IMR-90 (cell line): ENCODE measurements at regions not wholly inside any gene's neighbourhood (a gene's known extent, or its start where the extent isn't known, plus 50 kb on each side); places are given as distances from the start of the nearest gene placed in this dataset.

Experiments used
- ATAC-seq: fragments of 200-7000 bp; cut with Tn5 transposase; 2 replicates; pipeline ENCODE4 v1.9.1; 2020; ENCODE audit warnings: low read depth, mild to moderate bottlenecking, moderate library complexity
- BruUV-seq: library from RNA; stranded (reverse); fragments of 400-500 nt; replicated peaks from 2 replicates; lab custom pipeline; 2021; lab: Mats Ljungman, UMichigan
- CTCF ChIA-PET: fragments of 300-600 bp; formaldehyde crosslinking; extraction: SDS; loops from one replicate; lab custom pipeline; 2021; ENCODE audit warnings: antibody characterized with exemption; lab: Yijun Ruan, JAX
- POLR2A ChIA-PET: fragments of 300-600 bp; sonication (Branson Sonifier 250); formaldehyde crosslinking; loops from one replicate; lab custom pipeline; 2022; ENCODE audit warnings: antibody characterized with exemption; ENCODE audit not compliant: unreplicated experiment; lab: Charles Lee
- DNase-seq: peaks from one replicate; pipeline ENCODE4 v3.0.0; 2013
- H2AFZ ChIP-seq: replicated peaks from 2 replicates; pipeline ENCODE3; 2013; ENCODE audit warnings: low read length, mild to moderate bottlenecking; ENCODE audit not compliant: poor library complexity
- H2AK5ac ChIP-seq: 2 replicates; pipeline ENCODE4 v1.6.1; 2013; ENCODE audit warnings: low read depth, low read length, inconsistent platforms
- H2AK9ac ChIP-seq: replicated peaks from 2 replicates; pipeline ENCODE3; 2013; ENCODE audit warnings: mild to moderate bottlenecking, low read depth, low read length, moderate library complexity; ENCODE audit not compliant: poor library complexity
- H2BK120ac ChIP-seq: 2 replicates; pipeline ENCODE4 v1.6.1; 2013; ENCODE audit warnings: low read depth, low read length, inconsistent platforms
- H2BK15ac ChIP-seq: 3 replicates; pipeline ENCODE4 v1.6.1; 2013; ENCODE audit warnings: low read depth, low read length, inconsistent platforms
- H2BK20ac ChIP-seq: 2 replicates; pipeline ENCODE4 v1.6.1; 2013; ENCODE audit warnings: low read depth, mild to moderate bottlenecking, inconsistent platforms, low read length, moderate library complexity
- H2BK5ac ChIP-seq: 2 replicates; pipeline ENCODE4 v1.6.1; 2013; ENCODE audit warnings: mild to moderate bottlenecking, low read depth, low read length, inconsistent platforms; ENCODE audit not compliant: poor library complexity, severe bottlenecking
- H3K14ac ChIP-seq: replicated peaks from 2 replicates; pipeline ENCODE4 v1.6.1; 2013; ENCODE audit warnings: low read depth, low read length, inconsistent platforms
- H3K18ac ChIP-seq: 2 replicates; pipeline ENCODE4 v1.6.1; 2013; ENCODE audit warnings: low read depth, low read length, control low read depth
- H3K23ac ChIP-seq: 2 replicates; pipeline ENCODE4 v1.6.1; 2013; ENCODE audit warnings: low read depth, low read length, inconsistent platforms
- H3K27ac ChIP-seq: 2 replicates; pipeline ENCODE4 v1.5.1; 2013; ENCODE audit warnings: mild to moderate bottlenecking, control low read depth, low read length; ENCODE audit not compliant: insufficient read depth
- H3K27me3 ChIP-seq: 2 replicates; pipeline ENCODE4 v1.6.1; 2013; ENCODE audit warnings: low read length; ENCODE audit not compliant: control insufficient read depth, insufficient read depth
- H3K36me3 ChIP-seq: 2 replicates; pipeline ENCODE4 v1.6.1; 2013; ENCODE audit warnings: low read length, mixed read lengths; ENCODE audit not compliant: control insufficient read depth, insufficient read depth
- H3K4ac ChIP-seq: 2 replicates; pipeline ENCODE4 v1.6.1; 2013; ENCODE audit warnings: low read depth, low read length, inconsistent platforms
- H3K4me1 ChIP-seq: 2 replicates; pipeline ENCODE4 v1.6.1; 2013; ENCODE audit warnings: low read length, mixed read lengths; ENCODE audit not compliant: control insufficient read depth, insufficient read depth
- H3K4me2 ChIP-seq: 2 replicates; pipeline ENCODE4 v1.6.1; 2013; ENCODE audit warnings: low read depth, mild to moderate bottlenecking, control low read depth, low read length, moderate library complexity
- H3K4me3 ChIP-seq: 2 replicates; pipeline ENCODE4 v1.5.1; 2013; ENCODE audit warnings: low read depth, mild to moderate bottlenecking, control low read depth, low read length, moderate library complexity; ENCODE audit not compliant: insufficient read depth
- H3K56ac ChIP-seq: 2 replicates; pipeline ENCODE4 v1.6.1; 2013; ENCODE audit warnings: low read length, inconsistent platforms; ENCODE audit not compliant: insufficient read depth; ENCODE audit errors: extremely low read depth
- H3K79me1 ChIP-seq, 2 experiments: 2 replicates each; pipeline ENCODE4 v1.6.1; 2013; ENCODE audit warnings: low read length in 2 of 2, inconsistent platforms in 1 of 2, low read depth in 1 of 2
- H3K9ac ChIP-seq: 2 replicates; pipeline ENCODE4 v1.6.1; 2013; ENCODE audit warnings: low read depth, low read length, control low read depth
- H3K9me1 ChIP-seq: 2 replicates; pipeline ENCODE4 v1.6.1; 2013; ENCODE audit warnings: low read length, inconsistent platforms; ENCODE audit not compliant: insufficient read depth
- H3K9me3 ChIP-seq: 2 replicates; pipeline ENCODE4 v1.6.1; 2013; ENCODE audit warnings: low read length; ENCODE audit not compliant: control insufficient read depth, insufficient read depth
- H4K20me1 ChIP-seq: 2 replicates; pipeline ENCODE4 v1.6.1; 2013; ENCODE audit warnings: low read length, inconsistent platforms; ENCODE audit not compliant: insufficient read depth
- H4K5ac ChIP-seq: 2 replicates; pipeline ENCODE4 v1.6.1; 2013; ENCODE audit warnings: mild to moderate bottlenecking, low read depth, low read length, control low read depth
- H4K8ac ChIP-seq, 2 experiments: 2 replicates each; pipeline ENCODE4 v1.6.1; 2013; ENCODE audit warnings: low read depth in 2 of 2, low read length in 2 of 2, control low read depth in 1 of 2, inconsistent platforms in 1 of 2
- H4K91ac ChIP-seq: 2 replicates; pipeline ENCODE4 v1.6.1; 2013; ENCODE audit warnings: low read depth, low read length, inconsistent platforms; ENCODE audit not compliant: insufficient read depth
- BHLHE40 ChIP-seq: fragments of 150-350 bp; IDR thresholded peaks from 2 replicates; pipeline ENCODE4 v1.6.1; 2016; ENCODE audit warnings: mild to moderate bottlenecking, low read depth, low read length
- CHD1 ChIP-seq: IDR thresholded peaks from 2 replicates; pipeline ENCODE4 v1.6.1; 2012; ENCODE audit warnings: low read depth, low read length, improper control_type of control experiment
- CTCF ChIP-seq: conservative IDR thresholded peaks from 2 replicates; pipeline ENCODE4 v1.5.1; 2012; ENCODE audit warnings: mild to moderate bottlenecking, low read depth, low read length, improper control_type of control experiment
- ELK1 ChIP-seq: fragments of 150-350 bp; IDR thresholded peaks from 2 replicates; pipeline ENCODE4 v1.6.1; 2016; ENCODE audit warnings: low read depth, mild to moderate bottlenecking, low read length, moderate library complexity, borderline replicate concordance
- FOS ChIP-seq: fragments of 150-350 bp; IDR thresholded peaks from 2 replicates; pipeline ENCODE4 v1.6.1; 2016; ENCODE audit warnings: low read depth, low read length
- MAFK ChIP-seq: IDR thresholded peaks from 2 replicates; pipeline ENCODE4 v1.6.1; 2012; ENCODE audit warnings: low read depth, low read length, improper control_type of control experiment
- MAZ ChIP-seq: IDR thresholded peaks from 2 replicates; pipeline ENCODE4 v1.6.1; 2012; ENCODE audit warnings: low read depth, mild to moderate bottlenecking, low read length, improper control_type of control experiment, moderate library complexity, borderline replicate concordance
- MXI1 ChIP-seq: IDR thresholded peaks from 2 replicates; pipeline ENCODE4 v1.6.1; 2012; ENCODE audit warnings: low read depth, mild to moderate bottlenecking, low read length, moderate library complexity, borderline replicate concordance
- NFE2L2 ChIP-seq: fragments of 150-350 bp; IDR thresholded peaks from 2 replicates; pipeline ENCODE4 v1.6.1; 2016; ENCODE audit warnings: low read depth, mild to moderate bottlenecking, low read length
- RAD21 ChIP-seq: IDR thresholded peaks from 2 replicates; pipeline ENCODE4 v1.6.1; 2012; ENCODE audit warnings: low read length, improper control_type of control experiment
- WGBS, 2 experiments: methylation state at CpG; one replicate each; pipeline versions ENCODE4 v1.1.5 to v1.1.7; 2013; ENCODE audit warnings: missing lambda C conversion rate in 2 of 2; ENCODE audit not compliant: insufficient read length in 1 of 2; ENCODE audit errors: extremely low coverage in 2 of 2; 5-methylcytosine and 5-hydroxymethylcytosine counted together
- dilution Hi-C: fragments of 300-500 bp; cut with HindIII; formaldehyde crosslinking; loops from one replicate; pipeline ENCODE4 v1.14.3; 2018; ENCODE audit warnings: low sequenced_read_pairs; ENCODE audit not compliant: unreplicated experiment
- in situ Hi-C: fragments of 300-500 bp; cut with MboI; formaldehyde crosslinking; loops from 3 replicates; pipeline ENCODE4 v1.14.3; 2019; ENCODE audit warnings: low sequenced_read_pairs, inconsistent platforms, mixed read lengths
- intact Hi-C: fragments of 100-400 bp; cut with micrococcal nuclease; formaldehyde crosslinking; loops from 2 replicates; pipeline ENCODE4 v1.10.0; 2022

DNA sequence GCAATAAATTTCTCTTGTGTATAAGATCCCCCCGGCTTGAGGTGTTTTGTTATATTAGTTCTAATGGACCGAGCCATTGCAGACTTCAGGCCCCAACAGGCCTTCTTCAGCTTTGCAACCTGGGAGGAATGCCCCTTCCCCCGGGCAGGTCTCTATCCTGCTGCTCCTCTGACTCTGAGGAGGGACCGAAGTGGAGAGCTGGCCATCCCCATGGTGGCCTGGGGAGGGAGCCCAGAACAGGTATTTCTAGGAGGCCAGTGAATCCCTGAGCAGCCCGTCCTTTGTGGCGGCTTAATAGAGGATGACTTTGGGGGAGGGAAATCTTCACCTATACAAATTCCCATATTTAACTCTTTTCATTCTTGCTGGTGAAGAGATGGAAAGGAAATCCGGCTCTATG, 715.8 kb upstream of the SOX11 start:
- Histone ChIP-seq H3K9ac (no peak overlapping the region), H3K4ac (no peak overlapping the region), H3K79me1 (no peaks in the 10 kb centered on the region), H2BK120ac (no peak overlapping the region), H3K4me1 (no peaks in the 10 kb centered on the region), H3K4me3 (no peak overlapping the region), H2BK20ac (no peak overlapping the region), H2BK5ac (no peak overlapping the region), H3K27me3 (no peaks in the 10 kb centered on the region), H4K20me1 (no peaks in the 10 kb centered on the region), H3K4me2 (no peak overlapping the region), H2AK9ac (no peak overlapping the region), H3K36me3 (no peaks in the 10 kb centered on the region), H3K27ac (no peak overlapping the region), H3K18ac (no peak overlapping the region), H3K56ac (no peak overlapping the region), H2BK15ac (no peak overlapping the region), H3K9me3 (peaks cover 25% of the 10 kb centered on the region), H3K14ac (no peak overlapping the region), H4K91ac (no peak overlapping the region), H2AFZ (no peak overlapping the region), H2AK5ac (no peak overlapping the region), H3K9me1 (no peaks in the 10 kb centered on the region), H4K8ac (no peak overlapping the region), H4K5ac (no peak overlapping the region), H3K23ac (no peak overlapping the region)
- in situ Hi-C loops (no loop called here), intact Hi-C loops (no loop called here), dilution Hi-C loops (no loop called here)
- no peak for TF ChIP-seq MAFK
- no peak for TF ChIP-seq ELK1
- TF ChIP-seq RAD21 = no peak
- TF ChIP-seq FOS = no peak
- TF ChIP-seq BHLHE40 = no peak
- TF ChIP-seq MAZ = no peak
- TF ChIP-seq CHD1 = no peak
- TF ChIP-seq MXI1 = no peak
- no peak for TF ChIP-seq CTCF
- no peak for TF ChIP-seq NFE2L2
- ChIA-PET CTCF (no interaction called here), POLR2A (no interaction called here)
- WGBS, 2 experiments = 50% methylated on average over 1 of the region's 7 CpGs; no CpG with 5 or more reads in 1 of the 2 experiments
- ATAC-seq = no peak
- DNase-seq = no peak
- no TSS peak for BruUV-seq
